PFSK-1 (cell line): ENCODE measurements at regions not wholly inside any gene's neighbourhood (a gene's known extent, or its start where the extent isn't known, plus 50 kb on each side); places are given as distances from the start of the nearest gene placed in this dataset.

ENCODE experiments used
- POLR2AphosphoS5 ChIP-seq: IDR thresholded peaks from 2 replicates; pipeline ENCODE4 v1.6.1; 2012; ENCODE audit warnings: low read depth, mild to moderate bottlenecking, control low read depth, low read length, moderate library complexity
- REST ChIP-seq, 2 experiments: IDR thresholded peaks; 2 replicates each; pipeline versions ENCODE4 v1.6.1 to v1.8.0; 2011 to 2012; ENCODE audit warnings: low read depth in 2 of 2, low read length in 2 of 2, control low read depth in 1 of 2, inconsistent platforms in 1 of 2, mild to moderate bottlenecking in 1 of 2, moderate library complexity in 1 of 2; ENCODE audit not compliant: insufficient read depth in 1 of 2
- TAF1 ChIP-seq: IDR thresholded peaks from 2 replicates; pipeline ENCODE4 v1.6.1; 2012; ENCODE audit warnings: low read length, control low read depth, borderline replicate concordance; ENCODE audit not compliant: insufficient read depth

DNA sequence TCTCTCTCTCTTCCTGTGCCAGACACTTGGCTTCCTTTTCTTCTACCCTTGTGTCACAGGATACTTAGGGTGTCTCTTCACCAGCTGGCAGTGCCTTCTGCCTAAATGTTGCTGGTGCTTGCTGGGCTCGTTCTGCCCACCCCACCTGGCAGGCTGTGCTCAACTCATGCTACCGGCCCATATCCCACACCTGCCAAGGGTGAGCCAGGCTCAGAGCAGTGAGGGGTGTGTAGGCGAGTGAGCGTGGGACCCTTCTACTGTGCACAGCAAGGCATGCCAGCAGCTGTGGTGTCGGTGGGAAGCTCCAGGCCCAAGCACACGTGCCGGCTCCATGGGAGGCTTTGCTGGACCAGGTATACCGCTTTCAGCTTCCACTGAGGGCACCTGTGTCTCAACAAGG is 1626.7 kb upstream of the ACO1 start:
- TF ChIP-seq POLR2AphosphoS5 = no peak
- TF ChIP-seq REST (IDR thresholded peaks at IDR 0.05; ENCODE audit: insufficient read depth in 1 of 2, low read depth in 2 of 2, low read length in 2 of 2) = no peak
- TF ChIP-seq TAF1 = no peak
